T-cell (primary cell): ENCODE measurements at regions not wholly inside any gene's neighbourhood (a gene's known extent, or its start where the extent isn't known, plus 50 kb on each side); places are given as distances from the start of the nearest gene placed in this dataset.
"Not testable (repeated sequence)": the region's sequence is repeated elsewhere in the genome, so short reads cannot be mapped to it uniquely, and the experiment has no call there.

Source experiments
- ATAC-seq, 4 experiments: fragments of 200-7000 bp in 3 of 4; fragments of 150-1000 bp in 1 of 4; cut with Tn5 transposase; replicated peaks in 1 of 4; 1 replicate in 3 of 4; 2 replicates in 1 of 4; pipeline ENCODE4 v1.10.0; 2021; ENCODE audit warnings: moderate library complexity in 3 of 4, mild to moderate bottlenecking in 2 of 4, moderate number of reproducible peaks in 1 of 4
- CTCF ChIA-PET, 2 donors: fragments of 300-600 bp; sonication (Branson Sonifier 250); formaldehyde crosslinking; loops; one replicate each; lab custom pipeline; 2022; ENCODE audit warnings: antibody characterized with exemption in 2 of 2; lab: Charles Lee
- POLR2A ChIA-PET, 2 donors: fragments of 300-600 bp; sonication (Branson Sonifier 250); formaldehyde crosslinking; loops; one replicate each; lab custom pipeline; 2022; ENCODE audit warnings: antibody characterized with exemption in 2 of 2; lab: Charles Lee
- DNase-seq, 35 experiments: peaks; one replicate each; pipeline versions ENCODE4 v3.0.0 to v3.0.0-alpha.2; 2013 to 2023
- H3K27ac ChIP-seq: one replicate; pipeline ENCODE4 v1.5.1; 2013; ENCODE audit warnings: low read length
- H3K27me3 ChIP-seq, 2 experiments: replicated peaks in 1 of 2; 1 replicate in 1 of 2; 2 replicates in 1 of 2; pipeline versions ENCODE4 v1.6.1 to v1.7.0; 2013; ENCODE audit warnings: low read length in 1 of 2, mixed read lengths in 1 of 2; ENCODE audit not compliant: control insufficient read depth in 2 of 2, insufficient read depth in 2 of 2; ENCODE audit errors: extremely low read depth in 1 of 2
- H3K36me3 ChIP-seq, 2 donors: 1 replicate in 1 of 2; 2 replicates in 1 of 2; pipeline versions ENCODE4 v1.6.1 to v1.7.0; 2013; ENCODE audit warnings: low read length in 1 of 2; ENCODE audit not compliant: control insufficient read depth in 2 of 2, insufficient read depth in 1 of 2; ENCODE audit errors: extremely low read depth in 1 of 2
- H3K4me1 ChIP-seq, 2 experiments: 1 replicate in 1 of 2; 2 replicates in 1 of 2; pipeline versions ENCODE4 v1.6.1 to v1.7.0; 2013; ENCODE audit warnings: low read length in 2 of 2, mixed read lengths in 1 of 2; ENCODE audit not compliant: insufficient read depth in 2 of 2, control insufficient read depth in 1 of 2; ENCODE audit errors: extremely low read depth in 1 of 2
- H3K4me3 ChIP-seq, 2 donors: 1 replicate in 1 of 2; 2 replicates in 1 of 2; pipeline versions ENCODE4 v1.5.1 to v1.7.0; 2013; ENCODE audit warnings: mild to moderate bottlenecking in 2 of 2, low read length in 1 of 2, moderate library complexity in 1 of 2; ENCODE audit not compliant: control insufficient read depth in 1 of 2; ENCODE audit errors: extremely low read depth in 1 of 2
- H3K9me3 ChIP-seq: 2 replicates; pipeline ENCODE4 v1.7.0; 2013
- H3K27ac Mint-ChIP-seq, 2 donors: one replicate each; pipeline ENCODE4 v1.8.0; 2020 to 2021; ENCODE audit warnings: mild to moderate bottlenecking in 2 of 2, mixed read lengths in 2 of 2
- H3K27me3 Mint-ChIP-seq, 2 donors: one replicate each; pipeline ENCODE4 v1.8.0; 2021 to 2022; ENCODE audit warnings: mixed read lengths in 2 of 2
- H3K36me3 Mint-ChIP-seq: one replicate; pipeline ENCODE4 v1.8.0; 2021; ENCODE audit warnings: mixed read lengths
- H3K4me1 Mint-ChIP-seq, 3 donors: one replicate each; pipeline ENCODE4 v1.8.0; 2020 to 2022; ENCODE audit warnings: mixed read lengths in 3 of 3, mild to moderate bottlenecking in 1 of 3
- H3K4me3 Mint-ChIP-seq, 3 donors: one replicate each; pipeline ENCODE4 v1.8.0; 2020 to 2022; ENCODE audit warnings: mild to moderate bottlenecking in 3 of 3, mixed read lengths in 3 of 3, moderate library complexity in 3 of 3
- H3K9me3 Mint-ChIP-seq, 3 donors: one replicate each; pipeline ENCODE4 v1.8.0; 2020 to 2022; ENCODE audit warnings: mixed read lengths in 3 of 3
- WGBS: methylation state at CpG from one replicate; pipeline ENCODE4 v1.1.5; 2013; ENCODE audit warnings: missing lambda C conversion rate; ENCODE audit not compliant: insufficient coverage; 5-methylcytosine and 5-hydroxymethylcytosine counted together

- no peaks in the 10 kb centered on the region for H3K4me1 ChIP-seq
- DNase-seq (no peak), ATAC-seq (no peak)
- H3K27me3 ChIP-seq, result peaks cover 0 to 13% of the 10 kb centered on the region in 2 experiments
- no peaks in the 10 kb centered on the region for H3K9me3 ChIP-seq
- H3K4me3 Mint-ChIP-seq, result no peak overlapping the region
- POLR2A ChIA-PET, result no interaction called here
- CTCF ChIA-PET, result no interaction called here
- H3K4me3 ChIP-seq, result no peak overlapping the region
- no peaks in the 10 kb centered on the region for H3K36me3 ChIP-seq
- no peak overlapping the region for H3K27ac Mint-ChIP-seq
- peaks cover 11 to 15% of the 10 kb centered on the region in 2 donors for H3K27me3 Mint-ChIP-seq
- H3K4me1 Mint-ChIP-seq, result no peaks in the 10 kb centered on the region
- H3K27ac ChIP-seq, result no peak overlapping the region
- H3K36me3 Mint-ChIP-seq, result no peaks in the 10 kb centered on the region
- peaks cover 3 to 12% (median 11%) of the 10 kb centered on the region in 3 donors for H3K9me3 Mint-ChIP-seq
These were observed 110.9 kb upstream of the COL5A1 start for GRCh38 chr9:134530724-134531123.

DNA sequence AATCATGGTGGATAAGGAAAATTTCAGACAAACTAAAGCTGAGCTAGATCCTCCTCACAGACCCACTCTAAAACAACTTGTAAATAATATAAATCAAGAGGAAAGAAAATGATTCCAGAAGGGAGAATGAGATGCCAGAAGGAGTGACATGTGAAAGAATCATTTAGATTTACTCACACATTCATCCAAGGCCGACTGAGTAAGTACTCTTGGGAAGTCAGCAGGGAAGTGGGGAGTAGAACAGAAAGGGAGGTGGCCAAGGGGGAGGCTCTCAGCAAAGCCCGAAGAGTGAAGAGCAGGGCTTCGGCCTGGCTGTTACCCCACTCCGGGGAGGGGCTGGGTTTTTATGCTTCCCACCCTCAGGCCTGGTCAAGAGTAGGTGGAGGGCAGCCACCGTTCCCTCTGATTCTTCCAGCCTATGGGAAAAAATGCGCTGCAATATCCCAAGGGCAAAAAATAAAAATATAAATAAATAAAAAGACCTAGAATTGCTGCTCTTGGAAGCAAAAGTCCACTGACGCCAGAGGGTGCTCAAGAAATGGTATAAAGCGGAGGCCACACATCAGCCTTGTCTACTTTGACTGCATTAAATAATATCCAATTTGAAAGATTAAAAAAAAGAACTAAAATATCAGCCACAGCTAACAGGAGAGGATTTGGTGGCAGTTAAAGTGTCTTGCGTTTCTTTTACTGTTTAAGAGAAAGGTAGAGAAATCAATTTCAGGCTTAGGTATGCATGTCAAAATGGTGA, 110.2 kb upstream of the COL5A1 start:
- peaks cover 8 to 10% of the 10 kb centered on the region in 2 donors for H3K27me3 Mint-ChIP-seq
- no peaks in the 10 kb centered on the region for H3K36me3 ChIP-seq
- WGBS, result 83% methylated on average over 1 of the region's 9 CpGs
- no peak for ATAC-seq
- H3K4me3 Mint-ChIP-seq, result no peak overlapping the region
- H3K4me3 ChIP-seq, result no peak overlapping the region
- CTCF ChIA-PET, result no interaction called here
- peaks cover 0 to 7% of the 10 kb centered on the region in 2 experiments for H3K27me3 ChIP-seq
- peaks cover 3 to 12% (median 11%) of the 10 kb centered on the region in 3 donors for H3K9me3 Mint-ChIP-seq
- H3K27ac Mint-ChIP-seq, result no peak overlapping the region
- H3K9me3 ChIP-seq, result no peaks in the 10 kb centered on the region
- H3K4me1 ChIP-seq, result no peaks in the 10 kb centered on the region
- H3K4me1 Mint-ChIP-seq, result no peaks in the 10 kb centered on the region
- POLR2A ChIA-PET, result no interaction called here
- DNase-seq, result no peak
- H3K36me3 Mint-ChIP-seq, result no peaks in the 10 kb centered on the region
- no peak overlapping the region for H3K27ac ChIP-seq

- H3K36me3 Mint-ChIP-seq, result no peaks in the 10 kb centered on the region
- Histone ChIP-seq H3K4me3 (no peak overlapping the region), H3K4me1 (no peaks in the 10 kb centered on the region), H3K36me3 (no peaks in the 10 kb centered on the region), H3K27me3 (peaks cover 0 to 12% of the 10 kb centered on the region in 2 experiments), H3K9me3 (no peaks in the 10 kb centered on the region), H3K27ac (no peak overlapping the region)
- DNase-seq (no peak), ATAC-seq (no peak)
- no peaks in the 10 kb centered on the region for H3K4me1 Mint-ChIP-seq
- ChIA-PET POLR2A (no interaction called here), CTCF (no interaction called here)
- no peak overlapping the region for H3K4me3 Mint-ChIP-seq
- 71% methylated on average over 11 of the region's 12 CpGs for WGBS
- peaks cover 3 to 12% (median 11%) of the 10 kb centered on the region in 3 donors for H3K9me3 Mint-ChIP-seq
- no peak overlapping the region for H3K27ac Mint-ChIP-seq
- H3K27me3 Mint-ChIP-seq, result peaks cover 6% of the 10 kb centered on the region in 2 donors
These were observed 109.5 kb upstream of the COL5A1 start for GRCh38 chr9:134532084-134532483.

DNA sequence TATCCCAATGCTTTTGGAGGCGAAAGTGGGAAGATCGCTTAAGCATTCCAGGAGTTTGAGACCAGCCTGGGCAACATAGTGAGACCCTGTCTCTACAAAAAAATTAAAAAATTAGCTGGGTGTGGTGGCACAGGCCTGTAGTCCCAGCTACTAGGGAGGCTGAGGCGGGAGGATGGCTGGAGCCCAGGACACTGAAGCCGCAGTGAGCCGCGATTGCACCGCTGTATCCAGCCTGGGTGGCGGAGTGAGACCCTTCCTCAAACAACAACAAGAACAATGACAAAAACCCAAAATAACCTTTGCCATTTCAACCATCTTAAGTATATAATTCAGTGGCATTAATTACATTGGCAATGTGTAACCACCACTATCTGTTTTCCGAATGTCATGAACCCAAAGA, 108.9 kb upstream of the COL5A1 start:
- H3K27me3 Mint-ChIP-seq, H3K9me3 ChIP-seq, H3K27ac ChIP-seq, ATAC-seq, H3K36me3 ChIP-seq, H3K4me3 Mint-ChIP-seq, H3K4me3 ChIP-seq, H3K36me3 Mint-ChIP-seq, H3K27ac Mint-ChIP-seq, H3K4me1 Mint-ChIP-seq, CTCF ChIA-PET, H3K4me1 ChIP-seq, DNase-seq, POLR2A ChIA-PET: not testable (repeated sequence)
- H3K27me3 ChIP-seq, result peaks cover 0 to 15% of the 10 kb centered on the region in 2 experiments
- WGBS, result 97% methylated on average over 6 of the region's 9 CpGs
- H3K9me3 Mint-ChIP-seq, result peaks cover 3 to 12% (median 11%) of the 10 kb centered on the region in 3 donors

- Histone ChIP-seq H3K9me3 (no peaks in the 10 kb centered on the region), H3K4me1 (no peaks in the 10 kb centered on the region), H3K27me3 (peaks cover 0 to 15% of the 10 kb centered on the region in 2 experiments), H3K27ac (no peak overlapping the region), H3K4me3 (no peak overlapping the region), H3K36me3 (no peaks in the 10 kb centered on the region)
- 74% methylated on average over 21 of the region's 28 CpGs for WGBS
- Mint-ChIP-seq H3K4me3 (no peak overlapping the region), H3K9me3 (peaks cover 3 to 12% (median 11%) of the 10 kb centered on the region in 3 donors), H3K27me3 (peaks cover 5 to 6% of the 10 kb centered on the region in 2 donors), H3K36me3 (no peaks in the 10 kb centered on the region), H3K4me1 (no peaks in the 10 kb centered on the region), H3K27ac (no peak overlapping the region)
- ATAC-seq (no peak), DNase-seq (no peak)
- CTCF ChIA-PET, result no interaction called here
- POLR2A ChIA-PET, result no interaction called here
These were observed 107.6 kb upstream of the COL5A1 start for GRCh38 chr9:134533850-134534588.

DNA sequence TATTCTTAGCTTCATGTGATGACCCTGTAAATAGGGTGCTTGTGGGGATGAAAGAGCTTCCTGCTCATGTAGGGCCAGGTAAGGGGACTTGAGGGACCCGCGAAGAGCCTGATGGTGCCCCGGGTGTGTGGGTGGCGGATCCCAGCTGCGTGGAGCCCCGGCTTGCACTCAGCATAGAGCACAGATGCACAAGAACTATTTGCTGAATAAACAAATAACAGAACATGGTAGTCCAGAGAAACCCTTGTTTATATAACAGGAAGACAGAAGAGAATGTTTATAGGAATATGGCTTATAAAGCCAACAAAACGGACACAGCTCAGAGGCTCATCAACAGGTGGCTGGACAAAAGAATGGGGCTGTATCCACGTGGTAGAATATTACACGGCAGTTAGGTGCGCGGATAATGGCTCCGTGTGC, 106.9 kb upstream of the COL5A1 start:
- H3K9me3 Mint-ChIP-seq, result peaks cover 0 to 11% (median 11%) of the 10 kb centered on the region in 3 donors
- Histone ChIP-seq H3K27ac (no peak overlapping the region), H3K9me3 (no peaks in the 10 kb centered on the region), H3K4me1 (no peaks in the 10 kb centered on the region), H3K36me3 (no peaks in the 10 kb centered on the region), H3K4me3 (no peak overlapping the region), H3K27me3 (peaks cover 0 to 17% of the 10 kb centered on the region in 2 experiments)
- ChIA-PET POLR2A (no interaction called here), CTCF (no interaction called here)
- DNase-seq (no peak), ATAC-seq (no peak)
- H3K27ac Mint-ChIP-seq, result no peak overlapping the region
- no peaks in the 10 kb centered on the region for H3K36me3 Mint-ChIP-seq
- 93% methylated on average over 4 of the region's 12 CpGs for WGBS
- H3K27me3 Mint-ChIP-seq, result peaks cover 3 to 8% of the 10 kb centered on the region in 2 donors
- H3K4me1 Mint-ChIP-seq, result no peaks in the 10 kb centered on the region
- H3K4me3 Mint-ChIP-seq, result no peak overlapping the region
